AG09309 (cell line): ENCODE measurements at regions not wholly inside any gene's neighbourhood (a gene's known extent, or its start where the extent isn't known, plus 50 kb on each side); places are given as distances from the start of the nearest gene placed in this dataset.

ENCODE experiments used
- DNase-seq: peaks from one replicate; pipeline ENCODE4 v3.0.0-alpha.2; 2010; ENCODE audit warnings: low read depth
- H3K4me3 ChIP-seq: 2 replicates; pipeline ENCODE4 v1.5.1; 2011; ENCODE audit warnings: mild to moderate bottlenecking, low read depth, low read length, moderate library complexity; ENCODE audit not compliant: control insufficient read depth
- CTCF ChIP-seq: IDR thresholded peaks from 2 replicates; pipeline ENCODE4 v1.5.1; 2011; ENCODE audit warnings: mild to moderate bottlenecking, low read depth, low read length, inconsistent platforms; ENCODE audit not compliant: insufficient read depth, control insufficient read depth; ENCODE audit errors: missing control alignments

DNA sequence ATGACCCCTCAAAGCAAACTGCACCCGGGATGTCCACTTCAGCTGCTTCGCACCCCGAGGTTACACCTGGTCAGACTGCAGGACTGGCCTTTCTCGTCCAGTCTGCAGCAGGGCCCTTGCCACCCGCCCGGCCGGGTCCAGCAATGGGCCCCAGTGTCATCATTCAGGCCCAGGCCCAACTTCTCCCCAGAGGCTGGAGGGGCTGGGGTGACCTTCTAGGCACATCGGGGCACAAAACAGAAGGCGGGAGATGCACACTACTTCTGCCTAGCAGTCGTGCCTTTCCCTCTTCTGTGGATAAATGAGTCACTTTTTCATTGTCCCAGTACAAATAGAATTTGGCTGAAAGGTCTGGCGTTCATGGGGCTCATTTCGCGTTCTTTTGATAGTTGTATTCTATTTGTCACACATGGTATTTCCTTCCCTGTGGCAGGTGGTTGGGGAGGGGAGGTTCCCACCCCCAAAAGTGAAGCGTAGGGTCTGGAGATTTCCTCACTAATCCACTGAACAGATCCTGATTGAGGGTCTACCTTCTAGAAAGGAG is 56.9 kb upstream of the ID2 start:
- no peak overlapping the region for H3K4me3 ChIP-seq
- TF ChIP-seq CTCF, result no peak
- no peak for DNase-seq

DNA sequence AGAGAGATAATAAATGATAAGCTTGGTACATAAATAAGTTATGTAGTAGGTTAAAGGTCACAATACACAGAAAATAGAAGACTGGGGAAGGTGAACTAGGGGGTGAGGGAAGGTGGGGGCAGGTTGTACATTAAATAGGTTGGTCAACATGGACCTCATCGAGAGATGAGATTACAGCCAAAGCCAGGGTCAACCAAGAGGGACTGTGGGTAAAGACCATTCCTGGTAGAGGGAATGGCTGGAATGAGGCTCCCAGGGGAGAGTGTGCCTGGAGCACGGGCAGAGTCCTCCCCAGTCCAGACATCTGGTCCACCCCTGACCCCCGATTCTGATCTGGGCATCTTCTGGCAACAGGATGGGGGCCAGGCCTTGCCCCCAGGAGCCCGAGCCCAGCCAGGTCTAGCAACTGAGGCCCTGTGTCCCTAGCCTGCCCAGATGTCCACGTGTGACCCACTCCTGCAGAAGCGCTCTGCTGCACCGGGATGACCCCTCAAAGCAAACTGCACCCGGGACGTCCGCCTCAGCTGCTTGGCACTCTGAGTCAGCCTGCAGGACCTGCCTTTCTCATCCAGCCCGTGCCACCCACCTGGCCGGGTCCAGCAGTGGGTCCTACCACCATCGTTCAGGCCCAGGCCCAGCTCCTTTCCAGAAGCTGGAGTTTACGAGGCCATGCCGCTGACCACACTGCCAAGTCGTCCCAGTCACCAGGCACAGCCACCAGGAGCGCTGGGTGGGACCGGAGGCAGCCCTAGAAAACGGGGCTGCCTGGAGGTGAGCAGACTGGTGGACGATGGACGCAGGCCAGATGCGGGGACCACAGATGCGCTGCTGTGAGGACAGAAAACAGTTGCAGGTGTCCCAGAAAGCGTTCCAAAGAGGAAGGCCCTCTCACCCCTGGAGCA is 56.2 kb upstream of the ID2 start:
- H3K4me3 ChIP-seq, result no peak overlapping the region
- no peak for TF ChIP-seq CTCF
- no peak for DNase-seq

- H3K4me3 ChIP-seq, result no peak overlapping the region
- no peak for TF ChIP-seq CTCF
- DNase-seq, result no peak
Measured at GRCh38 chr2:8626572-8626971, 55.3 kb upstream of the ID2 start.

GRCh38 chr2:8627019-8627691 is 54.7 kb upstream of the ID2 start:
- DNase-seq, result no peak

DNA sequence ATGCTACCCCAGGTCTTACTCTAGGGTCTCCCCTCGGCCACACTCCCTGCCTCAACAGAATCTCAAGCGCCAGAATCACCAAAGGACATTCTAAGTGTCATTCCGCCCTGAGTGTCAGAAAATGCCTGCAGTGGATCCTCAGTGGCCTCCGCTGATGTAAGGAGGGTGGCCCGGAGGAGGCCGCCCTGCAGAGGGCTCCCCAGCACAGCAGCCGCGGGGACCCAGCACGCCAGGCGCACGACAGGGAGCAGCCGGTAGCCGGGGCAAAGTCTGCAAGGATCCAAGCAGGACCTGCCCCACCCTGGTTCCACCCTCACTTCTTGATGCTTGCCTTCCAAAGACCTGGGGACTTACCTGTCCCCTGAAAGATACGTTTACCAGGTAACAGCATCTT is 54.2 kb upstream of the ID2 start:
- TF ChIP-seq CTCF, result no peak
- no peak overlapping the region for H3K4me3 ChIP-seq
- DNase-seq, result no peak

More at GRCh38 chr2:8627019-8627691, 54.7 kb upstream of the ID2 start:
- TF ChIP-seq CTCF, result no peak
- H3K4me3 ChIP-seq, result no peak overlapping the region

- no peak for DNase-seq
- H3K4me3 ChIP-seq, result no peak overlapping the region
- no peak for TF ChIP-seq CTCF
Measured at GRCh38 chr2:8628179-8628865, 53.5 kb upstream of the ID2 start.
